GM23338 (cell line): ENCODE measurements at regions not wholly inside any gene's neighbourhood (a gene's known extent, or its start where the extent isn't known, plus 50 kb on each side); places are given as distances from the start of the nearest gene placed in this dataset.

Source experiments
- CREB1 ChIP-seq: fragments of 250-450 bp; sonication (Bioruptor Pico); IDR thresholded peaks from 2 replicates; pipeline ENCODE4 v1.5.0; 2020; ENCODE audit warnings: low read depth, mild to moderate bottlenecking, moderate library complexity
- EZH2 ChIP-seq: fragments of 200-600 bp; sonication (generic); IDR thresholded peaks from one replicate; pipeline ENCODE4 v1.8.0; 2017; ENCODE audit warnings: antibody characterized with exemption, mild to moderate bottlenecking, low read depth; ENCODE audit not compliant: unreplicated experiment
- EZH2phosphoT487 ChIP-seq: fragments of 200-600 bp; sonication (generic); IDR thresholded peaks from one replicate; pipeline ENCODE4 v1.8.1; 2018; ENCODE audit warnings: antibody characterized with exemption; ENCODE audit not compliant: unreplicated experiment
- JUNB ChIP-seq: IDR thresholded peaks from one replicate; pipeline ENCODE4 v1.6.1; 2016; ENCODE audit warnings: antibody characterized with exemption; ENCODE audit not compliant: unreplicated experiment
- POLR2AphosphoS5 ChIP-seq: IDR thresholded peaks from 2 replicates; pipeline ENCODE4 v1.6.1; 2016; ENCODE audit warnings: antibody characterized with exemption, low read depth
- ZNF114 ChIP-seq: fragments of 250-450 bp; sonication (Bioruptor Pico); IDR thresholded peaks from 2 replicates; pipeline ENCODE4 v1.5.0; 2020; ENCODE audit warnings: mild to moderate bottlenecking, moderate library complexity
- ZNF331 ChIP-seq: fragments of 250-450 bp; sonication (Bioruptor Pico); IDR thresholded peaks from 2 replicates; pipeline ENCODE4 v1.5.0; 2020; ENCODE audit warnings: low read depth, mild to moderate bottlenecking, moderate library complexity
- TF ChIP-seq, protein P1 (sequence below), 2 experiments: fragments of 200-600 bp in 1 of 2; sonication (generic) in 1 of 2; conservative IDR thresholded peaks; 2 replicates each; pipeline versions ENCODE4 v1.5.1 to v1.6.1; 2016 to 2017; ENCODE audit warnings: antibody characterized with exemption in 2 of 2, low read depth in 2 of 2, mild to moderate bottlenecking in 2 of 2, moderate library complexity in 1 of 2

DNA sequence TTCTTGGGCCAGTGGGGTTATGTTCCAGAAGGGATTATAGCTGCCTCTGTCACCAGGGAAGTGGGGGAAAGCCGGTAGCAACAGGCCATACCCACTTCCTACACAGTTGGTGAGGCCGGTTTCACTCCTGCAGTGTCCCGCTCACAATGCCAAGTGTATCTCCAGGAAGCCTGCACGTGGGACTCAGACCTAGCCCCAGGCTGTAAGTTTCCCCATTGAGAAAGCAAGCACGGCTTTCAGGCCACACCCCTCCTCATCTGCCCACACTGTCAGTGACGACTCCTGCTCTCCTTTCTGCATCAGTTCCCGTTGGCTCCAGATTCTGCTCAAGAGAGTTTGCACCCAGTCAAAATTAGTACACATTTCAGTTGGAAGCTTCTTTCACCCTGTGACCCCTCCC lies 51.6 kb upstream of the CPOX start:
- TF ChIP-seq, protein P1, sequence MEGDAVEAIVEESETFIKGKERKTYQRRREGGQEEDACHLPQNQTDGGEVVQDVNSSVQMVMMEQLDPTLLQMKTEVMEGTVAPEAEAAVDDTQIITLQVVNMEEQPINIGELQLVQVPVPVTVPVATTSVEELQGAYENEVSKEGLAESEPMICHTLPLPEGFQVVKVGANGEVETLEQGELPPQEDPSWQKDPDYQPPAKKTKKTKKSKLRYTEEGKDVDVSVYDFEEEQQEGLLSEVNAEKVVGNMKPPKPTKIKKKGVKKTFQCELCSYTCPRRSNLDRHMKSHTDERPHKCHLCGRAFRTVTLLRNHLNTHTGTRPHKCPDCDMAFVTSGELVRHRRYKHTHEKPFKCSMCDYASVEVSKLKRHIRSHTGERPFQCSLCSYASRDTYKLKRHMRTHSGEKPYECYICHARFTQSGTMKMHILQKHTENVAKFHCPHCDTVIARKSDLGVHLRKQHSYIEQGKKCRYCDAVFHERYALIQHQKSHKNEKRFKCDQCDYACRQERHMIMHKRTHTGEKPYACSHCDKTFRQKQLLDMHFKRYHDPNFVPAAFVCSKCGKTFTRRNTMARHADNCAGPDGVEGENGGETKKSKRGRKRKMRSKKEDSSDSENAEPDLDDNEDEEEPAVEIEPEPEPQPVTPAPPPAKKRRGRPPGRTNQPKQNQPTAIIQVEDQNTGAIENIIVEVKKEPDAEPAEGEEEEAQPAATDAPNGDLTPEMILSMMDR (conservative IDR thresholded peaks at IDR 0.05; ENCODE audit: low read depth in 2 of 2) = no peak
- TF ChIP-seq EZH2 (no peak), ZNF114 (CRISPR knock-in tag) (no peak), JUNB (no peak), POLR2AphosphoS5 (no peak), ZNF331 (no peak), CREB1 (CRISPR knock-in tag) (no peak), EZH2phosphoT487 (no peak)
